A673 (cell line): ENCODE measurements at regions not wholly inside any gene's neighbourhood (a gene's known extent, or its start where the extent isn't known, plus 50 kb on each side); places are given as distances from the start of the nearest gene placed in this dataset.

Source experiments
- CTCF ChIP-seq: fragments of 300-800, 200-600 bp; sonication (generic); conservative IDR thresholded peaks from 2 replicates; pipeline ENCODE4 v1.5.1; 2017; ENCODE audit warnings: low read depth, mild to moderate bottlenecking, antibody characterized with exemption, low read length, moderate library complexity, mixed read lengths
- EZH2 ChIP-seq: fragments of 200-600 bp; sonication (generic); IDR thresholded peaks from 2 replicates; pipeline ENCODE4 v1.6.1; 2017; ENCODE audit warnings: borderline replicate concordance, low read depth, mild to moderate bottlenecking, mixed read lengths, antibody characterized with exemption, low read length; ENCODE audit not compliant: poor library complexity, severe bottlenecking

GRCh38 chr2:62423235-62423634 is 82.8 kb downstream of the TMEM17 start:
- TF ChIP-seq CTCF (0 out of 2 replicates have a peak, but pooled peaks have one; percentile 15), EZH2 (no peak)
